SK-N-MC (cell line): ENCODE measurements at regions not wholly inside any gene's neighbourhood (a gene's known extent, or its start where the extent isn't known, plus 50 kb on each side); places are given as distances from the start of the nearest gene placed in this dataset.

Experiments
- EZH2 ChIP-seq: fragments of 200-600 bp; sonication (generic); IDR thresholded peaks from one replicate; pipeline ENCODE4 v1.6.1; 2017; ENCODE audit warnings: antibody characterized with exemption
- FOXP2 ChIP-seq: optimal IDR thresholded peaks from 2 replicates; pipeline ENCODE3; 2011; ENCODE audit warnings: mild to moderate bottlenecking, moderate library complexity; ENCODE audit not compliant: insufficient read depth; ENCODE audit errors: extremely low read length, control extremely low read depth
- POLR2AphosphoS5 ChIP-seq: IDR thresholded peaks from 2 replicates; pipeline ENCODE4 v1.6.1; 2012; ENCODE audit warnings: mild to moderate bottlenecking, low read depth, low read length, borderline replicate concordance

DNA sequence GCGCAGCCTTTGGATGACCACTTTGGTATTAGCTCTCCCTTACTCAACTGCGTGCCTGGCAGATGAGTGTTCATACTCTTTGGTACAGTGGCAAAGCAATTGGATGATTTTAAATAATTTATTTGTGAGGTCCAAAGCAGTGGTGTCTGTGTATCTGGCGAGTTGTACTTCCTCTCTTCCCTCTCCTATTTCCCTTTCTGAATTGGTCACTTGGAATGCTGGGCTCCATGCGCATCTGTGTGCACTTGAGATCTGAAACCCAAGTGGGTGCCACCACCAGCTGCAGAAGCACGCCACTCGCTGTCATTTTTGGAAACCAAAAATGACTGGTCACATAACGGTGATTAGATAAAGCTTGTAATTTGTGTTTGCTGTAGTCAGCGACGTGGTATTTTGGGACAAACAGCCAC is 386.0 kb upstream of the KLF4 start:
- TF ChIP-seq POLR2AphosphoS5 (no peak), EZH2 (peak; percentile 46), FOXP2 (no peak)
